DOHH2 (cell line): ENCODE measurements at regions not wholly inside any gene's neighbourhood (a gene's known extent, or its start where the extent isn't known, plus 50 kb on each side); places are given as distances from the start of the nearest gene placed in this dataset.

ENCODE experiments used
- EZH2phosphoT487 ChIP-seq: fragments of 200-600 bp; sonication (generic); IDR thresholded peaks from 2 replicates; pipeline ENCODE4 v1.6.1; 2017; ENCODE audit warnings: borderline replicate concordance, mild to moderate bottlenecking, antibody characterized with exemption, low read length, moderate library complexity, mixed read lengths
- TF ChIP-seq, protein P1 (sequence below): fragments of 200-600 bp; sonication (generic); IDR thresholded peaks from one replicate; pipeline ENCODE4 v1.5.1; 2014; ENCODE audit warnings: antibody characterized with exemption, mild to moderate bottlenecking, low read depth, low read length; ENCODE audit not compliant: poor library complexity, severe bottlenecking

- TF ChIP-seq, protein P1, sequence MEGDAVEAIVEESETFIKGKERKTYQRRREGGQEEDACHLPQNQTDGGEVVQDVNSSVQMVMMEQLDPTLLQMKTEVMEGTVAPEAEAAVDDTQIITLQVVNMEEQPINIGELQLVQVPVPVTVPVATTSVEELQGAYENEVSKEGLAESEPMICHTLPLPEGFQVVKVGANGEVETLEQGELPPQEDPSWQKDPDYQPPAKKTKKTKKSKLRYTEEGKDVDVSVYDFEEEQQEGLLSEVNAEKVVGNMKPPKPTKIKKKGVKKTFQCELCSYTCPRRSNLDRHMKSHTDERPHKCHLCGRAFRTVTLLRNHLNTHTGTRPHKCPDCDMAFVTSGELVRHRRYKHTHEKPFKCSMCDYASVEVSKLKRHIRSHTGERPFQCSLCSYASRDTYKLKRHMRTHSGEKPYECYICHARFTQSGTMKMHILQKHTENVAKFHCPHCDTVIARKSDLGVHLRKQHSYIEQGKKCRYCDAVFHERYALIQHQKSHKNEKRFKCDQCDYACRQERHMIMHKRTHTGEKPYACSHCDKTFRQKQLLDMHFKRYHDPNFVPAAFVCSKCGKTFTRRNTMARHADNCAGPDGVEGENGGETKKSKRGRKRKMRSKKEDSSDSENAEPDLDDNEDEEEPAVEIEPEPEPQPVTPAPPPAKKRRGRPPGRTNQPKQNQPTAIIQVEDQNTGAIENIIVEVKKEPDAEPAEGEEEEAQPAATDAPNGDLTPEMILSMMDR, result no peak
- no peak for TF ChIP-seq EZH2phosphoT487
Measured at GRCh38 chr4:43758836-43759235, 689.8 kb downstream of the KCTD8 start.
